ENCODE measurements at regions not wholly inside any gene's neighbourhood (a gene's known extent, or its start where the extent isn't known, plus 50 kb on each side); places are given as distances from the start of the nearest gene placed in this dataset.

- Histone ChIP-seq H3K27me3 (no peaks in the 10 kb centered on the region), H3K27ac (no peak overlapping the region), H3K4me1 (no peaks in the 10 kb centered on the region), H3K36me3 (no peaks in the 10 kb centered on the region), H3K4me3 (no peak overlapping the region), H3K9me3 (no peaks in the 10 kb centered on the region)
- intact Hi-C loops (cut with DNase I) = no loop called here
- no peak for DNase-seq (ENCODE audit: low spot score in 2 of 2)
- TF ChIP-seq CTCF (IDR thresholded peaks at IDR 0.05) = no peak
Measured at GRCh38 chr2:222127660-222128059, 171.1 kb downstream of the PAX3 start.

- no peak for DNase-seq (ENCODE audit: low spot score in 2 of 2)
- Histone ChIP-seq H3K4me1 (no peaks in the 10 kb centered on the region), H3K36me3 (no peaks in the 10 kb centered on the region), H3K4me3 (no peak overlapping the region), H3K27ac (no peak overlapping the region), H3K27me3 (no peaks in the 10 kb centered on the region), H3K9me3 (no peaks in the 10 kb centered on the region)
- no peak for TF ChIP-seq CTCF (IDR thresholded peaks at IDR 0.05)
- intact Hi-C loops (cut with DNase I) = no loop called here
Measured at GRCh38 chr2:222120933-222121332, 177.9 kb downstream of the PAX3 start.

DNA sequence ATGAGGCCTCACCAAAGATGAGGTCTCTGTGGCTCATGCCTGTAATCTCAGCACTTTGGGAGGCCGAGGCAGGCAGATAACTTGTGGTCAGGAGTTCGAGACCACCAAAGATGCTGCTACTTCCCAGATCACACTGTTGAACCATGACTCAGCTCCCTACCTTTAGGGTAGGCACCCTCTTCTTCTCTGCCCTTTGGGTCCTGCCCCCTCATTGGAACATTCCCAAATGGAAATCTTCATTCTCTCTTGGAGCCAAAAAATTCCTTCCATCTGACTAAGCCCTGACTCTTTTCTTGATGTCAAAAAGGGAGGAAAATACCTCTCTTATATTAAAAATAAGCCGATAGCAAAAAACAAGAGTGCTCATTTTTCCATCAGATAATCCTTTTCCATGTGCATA lies 183.5 kb downstream of the PAX3 start:
- no peak overlapping the region for H3K4me3 ChIP-seq
- H3K36me3 ChIP-seq = no peaks in the 10 kb centered on the region
- H3K27ac ChIP-seq = no peak overlapping the region
- DNase-seq (ENCODE audit: low spot score in 2 of 2) = no peak
- intact Hi-C loops (cut with DNase I) = no loop called here
- TF ChIP-seq CTCF (IDR thresholded peaks at IDR 0.05) = no peak
- no peaks in the 10 kb centered on the region for H3K4me1 ChIP-seq
- H3K9me3 ChIP-seq = no peaks in the 10 kb centered on the region
- no peaks in the 10 kb centered on the region for H3K27me3 ChIP-seq

DNA sequence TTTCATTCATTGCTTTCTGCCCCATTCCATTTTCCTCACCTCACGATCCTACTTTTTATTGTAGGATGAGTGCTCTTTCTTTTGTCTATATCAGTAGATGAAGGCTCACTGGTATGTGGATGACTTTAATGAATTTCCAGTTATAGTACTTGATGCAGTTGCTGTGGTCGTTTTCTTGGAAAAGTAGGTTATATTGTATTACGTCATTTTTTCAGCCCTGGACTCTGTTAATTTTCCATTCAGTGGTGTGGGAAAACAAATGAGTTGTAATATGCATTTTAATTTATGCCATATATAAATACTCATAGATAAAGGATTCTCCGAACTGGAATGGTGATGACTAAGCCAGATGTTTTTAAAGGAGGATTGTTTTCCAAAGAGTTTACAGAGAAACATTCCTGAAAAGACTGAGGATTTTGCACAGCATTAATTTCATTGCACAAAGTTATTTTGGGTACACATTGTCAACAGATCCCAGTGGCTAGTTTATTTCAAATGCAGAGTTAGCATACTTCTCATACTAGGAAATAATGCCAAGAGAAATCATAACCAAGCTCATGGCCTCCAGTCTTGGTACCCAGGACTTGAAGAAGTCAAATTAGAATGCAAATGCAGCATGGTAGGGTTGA lies 189.7 kb downstream of the PAX3 start:
- Histone ChIP-seq H3K27ac (no peak overlapping the region), H3K4me3 (no peak overlapping the region), H3K4me1 (no peaks in the 10 kb centered on the region), H3K9me3 (no peaks in the 10 kb centered on the region), H3K36me3 (no peaks in the 10 kb centered on the region), H3K27me3 (no peaks in the 10 kb centered on the region)
- intact Hi-C loops (cut with DNase I) = no loop called here
- no peak for TF ChIP-seq CTCF (IDR thresholded peaks at IDR 0.05)
- DNase-seq (ENCODE audit: low spot score in 2 of 2) = no peak

GRCh38 chr2:222108497-222108896 lies 190.3 kb downstream of the PAX3 start:
- H3K4me3 ChIP-seq = no peak overlapping the region
- no peaks in the 10 kb centered on the region for H3K4me1 ChIP-seq
- H3K9me3 ChIP-seq = no peaks in the 10 kb centered on the region
- DNase-seq (ENCODE audit: low spot score in 2 of 2) = no peak
- no peaks in the 10 kb centered on the region for H3K27me3 ChIP-seq
- H3K27ac ChIP-seq = no peak overlapping the region
- intact Hi-C loops (cut with DNase I) = no loop called here
- no peaks in the 10 kb centered on the region for H3K36me3 ChIP-seq
- TF ChIP-seq CTCF (IDR thresholded peaks at IDR 0.05) = no peak

GRCh38 chr2:222105046-222105445 lies 193.8 kb downstream of the PAX3 start:
- no peak for DNase-seq (ENCODE audit: low spot score in 2 of 2)
- intact Hi-C loops (cut with DNase I) = no loop called here
- TF ChIP-seq CTCF (IDR thresholded peaks at IDR 0.05) = no peak
- no peak overlapping the region for H3K4me3 ChIP-seq
- no peak overlapping the region for H3K27ac ChIP-seq
- H3K27me3 ChIP-seq = no peaks in the 10 kb centered on the region
- H3K4me1 ChIP-seq = no peaks in the 10 kb centered on the region
- H3K9me3 ChIP-seq = no peaks in the 10 kb centered on the region
- no peaks in the 10 kb centered on the region for H3K36me3 ChIP-seq

Measured in ascending aorta (tissue), 2 donors.